NT2/D1 (cell line): ENCODE measurements at regions not wholly inside any gene's neighbourhood (a gene's known extent, or its start where the extent isn't known, plus 50 kb on each side); places are given as distances from the start of the nearest gene placed in this dataset.

Experiments used
- SUZ12 ChIP-seq: IDR thresholded peaks from 2 replicates; pipeline ENCODE4 v1.6.1; 2011; ENCODE audit not compliant: insufficient read length, insufficient read depth; ENCODE audit errors: extremely low read depth
- ZNF274 ChIP-seq: IDR thresholded peaks from 2 replicates; pipeline ENCODE4 v1.6.1; 2011; ENCODE audit warnings: mild to moderate bottlenecking, low read depth, low read length

GRCh38 chr17:13879961-13880466 is 189.3 kb upstream of the COX10 start:
- no peak for TF ChIP-seq SUZ12
- TF ChIP-seq ZNF274, result no peak
